ENCODE measurements at regions not wholly inside any gene's neighbourhood (a gene's known extent, or its start where the extent isn't known, plus 50 kb on each side); places are given as distances from the start of the nearest gene placed in this dataset.

GRCh38 chr1:2906085-2906484 is 104.6 kb upstream of the TTC34 start (continued):
- TF ChIP-seq HMGXB4 (CRISPR knock-in tag; IDR thresholded peaks at IDR 0.05; ENCODE audit: borderline replicate concordance) (no peak), E2F6 (IDR thresholded peaks at IDR 0.05; ENCODE audit: borderline replicate concordance, low read depth) (no peak)

- ATAC-seq (no peak), FAIRE-seq (no peak), DNase-seq (ENCODE audit: low read depth in 1 of 2, low spot score in 1 of 2) (no peak)
- H3K27ac ChIP-seq: no peak overlapping the region
- no peak overlapping the region for H3K4me2 ChIP-seq
- H3K9me3 ChIP-seq: no peaks in the 10 kb centered on the region
- POLR2A ChIA-PET: no interaction called here
- 30% methylated on average over 8 of the region's 15 CpGs for WGBS (ENCODE audit: missing lambda C conversion rate)
- no peak overlapping the region for H3K4me3 ChIP-seq
- no peaks in the 10 kb centered on the region for H3K4me1 ChIP-seq
- TF ChIP-seq BCL3 (IDR thresholded peaks at IDR 0.05): no peak
- no peak for TF ChIP-seq ZSCAN20 (CRISPR knock-in tag; IDR thresholded peaks at IDR 0.05)
- TF ChIP-seq TFCP2L1 (CRISPR knock-in tag; IDR thresholded peaks at IDR 0.05): no peak
- TF ChIP-seq EP300 (IDR thresholded peaks at IDR 0.05): no peak
- TF ChIP-seq POLR2A (IDR thresholded peaks at IDR 0.05; ENCODE audit: low read length): no peak
- TF ChIP-seq REST (IDR thresholded peaks at IDR 0.05): no peak
- no peak for TF ChIP-seq PBX3 (IDR thresholded peaks at IDR 0.05)
- TF ChIP-seq MYC (IDR thresholded peaks at IDR 0.05; ENCODE audit: borderline replicate concordance, low read length): no peak
- TF ChIP-seq MAX (IDR thresholded peaks at IDR 0.05): no peak
- CTCF ChIA-PET: no interaction called here
These were observed 105.1 kb upstream of the TTC34 start for GRCh38 chr1:2906620-2907019.

- 40% methylated on average over 9 of the region's 16 CpGs for WGBS (ENCODE audit: missing lambda C conversion rate)
- H3K27ac ChIP-seq: no peak overlapping the region
- ChIA-PET POLR2A (no interaction called here), CTCF (no interaction called here)
- ATAC-seq (no peak), DNase-seq (ENCODE audit: low read depth in 1 of 2, low spot score in 1 of 2) (no peak), FAIRE-seq (no peak)
- H3K9me3 ChIP-seq: no peaks in the 10 kb centered on the region
- no peaks in the 10 kb centered on the region for H3K4me1 ChIP-seq
- no peak overlapping the region for H3K4me2 ChIP-seq
- TF ChIP-seq JUNB (IDR thresholded peaks at IDR 0.05) (no peak), RNF2 (IDR thresholded peaks at IDR 0.05; ENCODE audit: borderline replicate concordance, low read depth) (no peak), RCOR1 (IDR thresholded peaks at IDR 0.05; ENCODE audit: low read depth, low read length) (no peak)
- no peak overlapping the region for H3K4me3 ChIP-seq
These were observed 105.6 kb upstream of the TTC34 start for GRCh38 chr1:2907051-2907450.

Data from A549 (cell line).